ENCODE measurements at regions not wholly inside any gene's neighbourhood (a gene's known extent, or its start where the extent isn't known, plus 50 kb on each side); places are given as distances from the start of the nearest gene placed in this dataset.

- TF ChIP-seq CTCF (IDR thresholded peaks at IDR 0.05; ENCODE audit: poor library complexity) (peak; percentile 46), EZH2 (IDR thresholded peaks at IDR 0.05; ENCODE audit: borderline replicate concordance) (no peak), EZH2phosphoT487 (IDR thresholded peaks at IDR 0.05; ENCODE audit: low read depth, severe bottlenecking, unreplicated experiment) (no peak)
Measured at GRCh38 chr13:27339299-27339698, 68.7 kb downstream of the RASL11A start.

All from hepatocyte (in vitro differentiated cells).